Adipocyte (in vitro differentiated cells): ENCODE measurements at regions not wholly inside any gene's neighbourhood (a gene's known extent, or its start where the extent isn't known, plus 50 kb on each side); places are given as distances from the start of the nearest gene placed in this dataset.
A peak's percentile ranks its signal among the peaks of the same experiment; 100 is the strongest.

Source experiments
- DNase-seq: peaks from one replicate; pipeline ENCODE4 v3.0.0-alpha.2; 2015; ENCODE audit warnings: low read depth
- H3K27me3 ChIP-seq: replicated peaks from 2 replicates; pipeline ENCODE4 v1.7.0; 2013; ENCODE audit warnings: mild to moderate bottlenecking, low read length, moderate library complexity; ENCODE audit not compliant: control insufficient read depth, insufficient read depth
- H3K36me3 ChIP-seq: 2 replicates; pipeline ENCODE4 v1.7.0; 2013; ENCODE audit warnings: low read length, mild to moderate bottlenecking, moderate library complexity; ENCODE audit not compliant: control insufficient read depth, insufficient read depth, severe bottlenecking
- H3K4me1 ChIP-seq: 2 replicates; pipeline ENCODE4 v1.7.0; 2013; ENCODE audit warnings: mild to moderate bottlenecking, low read length, moderate library complexity; ENCODE audit not compliant: control insufficient read depth, insufficient read depth
- H3K4me3 ChIP-seq: 2 replicates; pipeline ENCODE4 v1.7.0; 2013; ENCODE audit warnings: mild to moderate bottlenecking, low read length, moderate library complexity
- H3K9ac ChIP-seq: 2 replicates; pipeline ENCODE4 v1.7.0; 2013; ENCODE audit warnings: mild to moderate bottlenecking, low read length, moderate library complexity
- H3K9me3 ChIP-seq: 2 replicates; pipeline ENCODE4 v1.7.0; 2013; ENCODE audit warnings: mild to moderate bottlenecking, low read length, moderate library complexity; ENCODE audit not compliant: control insufficient read depth

GRCh38 chr6:15079288-15079817, 166.5 kb upstream of the JARID2 start:
- Histone ChIP-seq H3K9ac (no peak overlapping the region), H3K4me1 (peaks cover 5% of the 10 kb centered on the region), H3K4me3 (no peak overlapping the region), H3K36me3 (no peaks in the 10 kb centered on the region), H3K27me3 (no peaks in the 10 kb centered on the region), H3K9me3 (no peaks in the 10 kb centered on the region)
- no peak for DNase-seq

GRCh38 chr6:15080895-15081294, 165.0 kb upstream of the JARID2 start:
- no peaks in the 10 kb centered on the region for H3K36me3 ChIP-seq
- no peak for DNase-seq
- no peak overlapping the region for H3K9ac ChIP-seq
- H3K4me1 ChIP-seq, result peaks cover 5% of the 10 kb centered on the region
- no peaks in the 10 kb centered on the region for H3K27me3 ChIP-seq
- no peaks in the 10 kb centered on the region for H3K9me3 ChIP-seq
- no peak overlapping the region for H3K4me3 ChIP-seq

DNA sequence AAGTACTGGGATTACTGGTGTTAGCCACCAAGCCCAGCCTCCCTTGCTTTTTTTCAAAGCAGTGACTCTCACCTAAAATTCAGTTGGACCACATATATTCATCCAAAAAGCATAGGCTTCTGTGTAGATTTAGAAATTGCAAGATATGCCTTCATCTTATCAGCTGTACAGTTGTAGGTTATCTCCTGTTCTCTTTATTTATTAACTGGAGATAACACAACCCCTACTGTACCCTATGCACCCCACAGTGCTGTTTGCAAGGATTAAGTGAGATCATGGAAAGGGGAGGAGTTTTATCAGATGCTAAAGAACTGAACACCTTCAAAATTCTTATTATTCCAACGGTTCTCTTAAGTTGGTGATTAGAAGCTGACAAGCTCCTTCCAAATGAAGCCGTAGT, 164.4 kb upstream of the JARID2 start:
- no peak overlapping the region for H3K9ac ChIP-seq
- no peak overlapping the region for H3K4me3 ChIP-seq
- H3K36me3 ChIP-seq, result no peaks in the 10 kb centered on the region
- peaks cover 5% of the 10 kb centered on the region for H3K4me1 ChIP-seq
- H3K9me3 ChIP-seq, result no peaks in the 10 kb centered on the region
- no peak for DNase-seq
- no peaks in the 10 kb centered on the region for H3K27me3 ChIP-seq

DNA sequence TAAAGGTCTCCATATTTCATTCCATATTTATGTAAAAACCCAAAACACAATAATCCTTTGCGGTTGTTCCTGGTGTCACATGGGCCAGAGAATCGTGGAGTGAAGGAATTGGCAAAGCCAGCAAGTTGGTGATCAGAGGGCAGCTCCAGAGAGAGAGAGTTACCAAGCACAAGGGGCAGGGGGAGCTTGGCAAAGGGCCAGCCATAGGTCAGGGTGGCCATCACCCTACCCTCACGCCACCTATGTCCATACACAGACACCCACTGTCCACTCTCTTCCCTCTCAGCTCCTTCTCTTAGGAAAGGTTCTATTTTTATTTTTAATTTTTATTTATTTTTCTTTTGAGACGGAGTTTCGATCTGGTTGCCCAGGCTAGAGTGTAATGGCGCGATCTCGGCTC, 163.2 kb upstream of the JARID2 start:
- Histone ChIP-seq H3K9me3 (no peaks in the 10 kb centered on the region), H3K4me3 (no peak overlapping the region), H3K4me1 (peaks cover 5% of the 10 kb centered on the region), H3K9ac (no peak overlapping the region), H3K36me3 (no peaks in the 10 kb centered on the region), H3K27me3 (no peaks in the 10 kb centered on the region)
- no peak for DNase-seq

GRCh38 chr6:15086348-15087158, 159.3 kb upstream of the JARID2 start:
- Histone ChIP-seq H3K9ac (no peak overlapping the region), H3K4me3 (no peak overlapping the region), H3K4me1 (peaks cover 13% of the 10 kb centered on the region), H3K9me3 (no peaks in the 10 kb centered on the region), H3K36me3 (no peaks in the 10 kb centered on the region), H3K27me3 (no peaks in the 10 kb centered on the region)
- no peak for DNase-seq

DNA sequence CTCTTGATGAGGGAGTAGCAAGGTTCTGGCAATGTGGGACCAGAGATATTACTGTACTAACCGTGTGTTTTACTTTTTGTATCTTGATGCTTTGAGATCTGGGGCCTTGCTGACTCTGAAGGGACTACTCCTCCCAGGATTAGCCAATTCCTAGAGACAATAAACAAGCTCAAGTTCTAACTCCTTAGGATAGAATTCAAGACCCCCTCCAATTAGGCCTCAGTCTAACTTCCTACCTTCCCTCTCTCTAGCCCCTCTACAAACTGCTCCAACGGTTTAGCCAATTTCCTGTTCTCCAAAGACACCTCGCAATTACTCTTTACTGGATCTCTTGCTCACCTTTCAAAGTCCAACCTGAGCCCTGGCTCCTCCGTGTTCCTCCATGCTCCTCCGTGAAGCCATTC, 158.7 kb upstream of the JARID2 start:
- peaks cover 13% of the 10 kb centered on the region for H3K4me1 ChIP-seq
- H3K27me3 ChIP-seq, result no peaks in the 10 kb centered on the region
- no peaks in the 10 kb centered on the region for H3K36me3 ChIP-seq
- no peak overlapping the region for H3K9ac ChIP-seq
- H3K9me3 ChIP-seq, result no peaks in the 10 kb centered on the region
- no peak overlapping the region for H3K4me3 ChIP-seq
- no peak for DNase-seq

DNA sequence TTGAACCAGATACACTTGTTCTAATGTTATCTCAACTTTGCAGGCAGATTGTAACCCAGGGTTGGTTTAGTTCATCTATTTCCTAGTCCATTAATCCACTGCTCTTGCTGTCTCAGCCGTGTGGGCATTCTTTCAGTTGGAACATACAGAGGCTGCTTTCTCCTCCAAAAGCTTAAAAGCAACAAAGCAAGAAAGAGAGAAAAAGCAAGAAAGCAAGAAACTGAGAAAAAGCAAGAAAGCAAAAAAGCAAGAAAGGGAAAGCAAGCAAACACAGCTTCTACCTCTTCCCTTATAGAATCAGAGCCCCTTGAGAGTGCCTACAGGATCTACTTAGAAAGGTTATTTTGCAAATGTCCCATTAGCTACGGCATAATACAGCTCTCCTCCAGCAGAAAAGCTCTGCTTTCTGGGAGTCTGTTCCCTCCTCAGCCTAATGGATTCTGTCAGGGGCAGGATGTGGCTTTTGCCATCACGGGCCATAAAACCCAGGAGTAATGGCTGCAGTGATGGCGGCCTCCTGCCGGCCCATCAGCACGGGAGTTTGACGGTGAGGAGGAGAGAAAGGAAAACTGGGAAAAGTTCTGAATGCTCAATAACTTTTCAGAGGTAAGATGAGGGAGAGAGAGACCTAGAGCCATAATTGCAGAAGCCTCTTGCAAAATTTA, 156.8 kb upstream of the JARID2 start:
- H3K36me3 ChIP-seq, result no peaks in the 10 kb centered on the region
- peaks cover 10% of the 10 kb centered on the region for H3K4me1 ChIP-seq
- no peaks in the 10 kb centered on the region for H3K27me3 ChIP-seq
- H3K9ac ChIP-seq, result no peak overlapping the region
- DNase-seq, result no peak
- no peaks in the 10 kb centered on the region for H3K9me3 ChIP-seq
- no peak overlapping the region for H3K4me3 ChIP-seq

DNA sequence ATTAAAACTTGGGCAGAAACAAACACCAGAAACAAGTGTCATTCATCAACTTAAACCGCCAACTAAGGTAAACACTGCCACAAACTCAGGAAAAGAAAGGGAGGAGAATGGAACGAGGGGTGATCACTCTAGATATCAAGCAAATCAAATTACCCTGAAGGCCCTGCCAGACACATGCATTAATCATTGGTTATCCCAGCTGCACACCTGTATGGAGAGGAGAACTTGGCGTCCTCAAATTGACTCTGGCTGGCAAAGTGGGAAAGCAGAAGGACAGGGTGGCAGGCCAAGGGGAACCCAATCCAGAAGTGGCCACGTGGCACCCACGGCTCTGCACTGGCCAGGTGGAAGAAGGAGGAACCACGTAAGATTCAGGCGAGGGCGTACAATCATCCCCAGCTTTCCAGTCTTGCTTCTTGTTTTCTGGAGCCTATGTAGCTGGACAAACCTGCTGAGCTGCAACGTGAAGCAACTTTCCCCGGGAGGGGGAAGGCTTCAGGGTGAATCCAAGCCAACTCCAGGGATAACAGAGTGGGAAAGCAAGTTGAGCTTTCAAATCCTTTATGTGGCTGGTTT, 156.2 kb upstream of the JARID2 start:
- H3K27me3 ChIP-seq, result no peaks in the 10 kb centered on the region
- H3K9ac ChIP-seq, result no peak overlapping the region
- H3K4me1 ChIP-seq, result peaks cover 9% of the 10 kb centered on the region
- H3K4me3 ChIP-seq, result no peak overlapping the region
- no peaks in the 10 kb centered on the region for H3K36me3 ChIP-seq
- H3K9me3 ChIP-seq, result no peaks in the 10 kb centered on the region
- no peak for DNase-seq

- H3K27me3 ChIP-seq, result no peaks in the 10 kb centered on the region
- no peak overlapping the region for H3K4me3 ChIP-seq
- H3K4me1 ChIP-seq, result peaks cover 9% of the 10 kb centered on the region
- peak; percentile 15 for DNase-seq
- no peak overlapping the region for H3K9ac ChIP-seq
- no peaks in the 10 kb centered on the region for H3K9me3 ChIP-seq
- no peaks in the 10 kb centered on the region for H3K36me3 ChIP-seq
These were observed 155.7 kb upstream of the JARID2 start for GRCh38 chr6:15090145-15090579.

GRCh38 chr6:15090745-15091384, 155.0 kb upstream of the JARID2 start:
- Histone ChIP-seq H3K36me3 (no peaks in the 10 kb centered on the region), H3K9me3 (no peaks in the 10 kb centered on the region), H3K4me3 (no peak overlapping the region), H3K27me3 (no peaks in the 10 kb centered on the region), H3K4me1 (peaks cover 9% of the 10 kb centered on the region), H3K9ac (no peak overlapping the region)
- no peak for DNase-seq
